Activated CD8-positive, alpha-beta T cell treated with anti-CD3 and anti-CD28 coated beads, Interleukin-2, amount 10 ng/mL, durations not matched to agents 7 days and 5 days (primary cell): ENCODE measurements at regions not wholly inside any gene's neighbourhood (a gene's known extent, or its start where the extent isn't known, plus 50 kb on each side); places are given as distances from the start of the nearest gene placed in this dataset.
"Not testable (repeated sequence)": the region's sequence is repeated elsewhere in the genome, so short reads cannot be mapped to it uniquely, and the experiment has no call there.

Source experiments
- ATAC-seq: fragments of 150-1000 bp; cut with Tn5 transposase; one replicate; pipeline ENCODE4 v1.10.0; 2021; ENCODE audit warnings: moderate library complexity
- CTCF ChIA-PET: fragments of 350-600 bp; sonication (Branson Sonifier 250); formaldehyde crosslinking; loops from one replicate; lab custom pipeline; 2021; ENCODE audit warnings: antibody characterized with exemption; lab: Charles Lee
- POLR2A ChIA-PET: fragments of 350-600 bp; sonication (Branson Sonifier 250); formaldehyde crosslinking; loops from one replicate; lab custom pipeline; 2021; ENCODE audit warnings: antibody characterized with exemption; lab: Charles Lee
- DNase-seq: peaks from one replicate; pipeline ENCODE4 v3.0.0-alpha.2; 2020
- H3K27ac Mint-ChIP-seq: one replicate; pipeline ENCODE4 v1.8.0; 2021; ENCODE audit warnings: mild to moderate bottlenecking, mixed read lengths
- H3K27me3 Mint-ChIP-seq: one replicate; pipeline ENCODE4 v1.8.0; 2021; ENCODE audit warnings: low read depth, mixed read lengths
- H3K36me3 Mint-ChIP-seq: one replicate; pipeline ENCODE4 v1.8.0; 2021; ENCODE audit warnings: low read depth, mixed read lengths
- H3K4me1 Mint-ChIP-seq: one replicate; pipeline ENCODE4 v1.8.0; 2021; ENCODE audit warnings: low read depth, mixed read lengths
- H3K4me3 Mint-ChIP-seq: one replicate; pipeline ENCODE4 v1.8.0; 2021; ENCODE audit warnings: mild to moderate bottlenecking, mixed read lengths
- H3K9me3 Mint-ChIP-seq: one replicate; pipeline ENCODE4 v1.8.0; 2022; ENCODE audit warnings: mixed read lengths; ENCODE audit not compliant: insufficient read depth

DNA sequence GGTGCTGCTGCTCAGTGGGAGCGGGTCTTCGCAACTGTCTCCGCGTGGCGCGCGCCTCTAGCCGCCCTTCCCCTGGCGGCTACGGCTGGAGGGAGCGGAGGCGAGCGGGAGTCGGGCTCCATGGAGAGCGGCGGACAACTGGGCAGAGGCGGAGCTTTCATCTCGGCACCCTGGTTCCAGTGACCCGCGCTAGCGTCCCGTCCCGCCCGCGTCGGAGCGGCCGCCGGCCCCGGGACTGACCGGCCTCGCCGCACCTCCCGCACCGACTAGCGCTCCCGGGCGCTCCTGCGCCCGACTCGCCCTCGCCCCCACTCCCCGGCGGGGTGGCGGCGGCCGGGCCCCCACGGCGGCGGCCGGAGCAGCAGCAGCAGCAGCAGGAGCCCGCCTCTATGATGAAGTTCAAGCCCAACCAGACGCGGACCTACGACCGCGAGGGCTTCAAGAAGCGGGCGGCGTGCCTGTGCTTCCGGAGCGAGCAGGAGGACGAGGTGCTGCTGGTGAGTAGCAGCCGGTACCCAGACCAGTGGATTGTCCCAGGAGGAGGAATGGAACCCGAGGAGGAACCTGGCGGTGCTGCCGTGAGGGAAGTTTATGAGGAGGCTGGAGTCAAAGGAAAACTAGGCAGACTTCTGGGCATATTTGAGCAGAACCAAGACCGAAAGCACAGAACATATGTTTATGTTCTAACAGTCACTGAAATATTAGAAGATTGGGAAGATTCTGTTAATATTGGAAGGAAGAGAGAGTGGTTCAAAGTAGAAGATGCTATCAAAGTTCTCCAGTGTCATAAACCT lies 69.2 kb upstream of the NOTCH2NLA start:
- CTCF ChIA-PET, H3K4me3 Mint-ChIP-seq, H3K27me3 Mint-ChIP-seq, H3K27ac Mint-ChIP-seq, H3K36me3 Mint-ChIP-seq, DNase-seq, POLR2A ChIA-PET, H3K9me3 Mint-ChIP-seq, H3K4me1 Mint-ChIP-seq: not testable (repeated sequence)
- ATAC-seq = peak; percentile 83

DNA sequence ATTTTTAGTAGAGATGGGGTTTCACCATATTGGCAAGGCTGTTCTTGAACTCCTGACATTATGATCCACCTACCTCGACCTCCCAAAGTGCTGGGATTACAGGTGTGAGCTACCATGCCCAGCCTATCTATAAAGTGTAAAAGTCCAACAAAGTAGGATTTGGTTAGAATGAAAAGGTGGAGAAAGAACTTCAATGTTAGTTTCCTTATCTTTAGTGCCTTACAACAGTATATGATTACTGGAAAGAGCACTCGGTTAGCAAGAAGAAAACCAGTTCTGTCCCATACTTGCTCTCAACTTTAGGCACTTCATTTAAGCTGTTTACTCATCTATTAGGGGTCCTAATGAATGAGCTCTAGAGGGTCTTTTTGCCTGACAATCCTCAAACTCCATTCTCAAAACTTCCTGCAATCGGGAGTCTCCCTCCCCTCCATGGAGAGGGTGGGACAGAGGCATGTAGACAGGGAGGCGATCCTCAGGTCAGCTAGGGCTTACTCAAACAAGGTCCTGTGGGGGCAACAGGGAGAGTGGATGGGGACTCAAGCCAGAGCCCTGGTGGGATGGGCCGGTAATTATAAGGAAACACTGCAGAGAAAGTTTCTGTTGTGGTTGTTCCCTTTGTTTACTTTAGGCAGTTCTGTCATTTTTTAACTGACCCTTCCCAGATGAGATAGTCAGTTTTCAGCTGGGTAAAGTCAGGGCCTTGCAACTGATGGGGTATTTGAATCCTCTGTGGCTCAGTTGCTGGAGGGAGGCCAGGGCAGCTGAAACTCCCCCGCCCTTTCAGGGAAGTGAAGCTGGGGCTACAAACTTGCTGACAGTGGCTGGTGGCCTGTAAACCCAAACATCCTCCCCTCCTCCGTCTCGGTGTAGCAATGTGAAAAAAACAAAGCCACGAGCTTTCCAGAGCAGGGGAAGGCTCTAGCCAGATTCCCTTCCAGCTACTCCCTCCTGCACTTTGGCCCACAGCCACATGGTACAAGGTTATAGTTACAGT lies 64.4 kb upstream of the NOTCH2NLA start:
- DNase-seq, H3K4me1 Mint-ChIP-seq, POLR2A ChIA-PET, H3K27ac Mint-ChIP-seq, ATAC-seq, H3K36me3 Mint-ChIP-seq, H3K4me3 Mint-ChIP-seq, CTCF ChIA-PET, H3K9me3 Mint-ChIP-seq, H3K27me3 Mint-ChIP-seq: not testable (repeated sequence)

DNA sequence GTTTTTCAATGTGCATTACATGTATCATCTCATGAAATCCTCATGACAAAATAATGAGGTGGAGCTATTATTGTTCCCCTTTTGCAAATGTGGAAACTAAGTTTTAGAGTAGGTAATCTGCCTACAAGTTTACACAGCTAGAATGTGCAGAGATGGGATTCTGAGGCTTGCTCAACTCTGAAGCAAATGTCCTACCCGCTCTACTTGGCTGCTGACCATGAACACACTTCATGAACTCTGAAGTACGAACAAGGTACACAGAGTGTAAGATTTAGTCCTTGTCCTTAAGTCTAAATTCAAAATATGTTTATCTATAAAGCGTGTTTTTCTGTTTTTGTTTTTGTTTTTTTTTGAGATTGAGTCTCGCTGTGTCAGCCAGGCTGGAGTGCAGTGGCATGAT lies 63.6 kb upstream of the NOTCH2NLA start:
- H3K27ac Mint-ChIP-seq, POLR2A ChIA-PET, ATAC-seq, CTCF ChIA-PET, DNase-seq, H3K4me3 Mint-ChIP-seq, H3K9me3 Mint-ChIP-seq, H3K27me3 Mint-ChIP-seq, H3K4me1 Mint-ChIP-seq, H3K36me3 Mint-ChIP-seq: not testable (repeated sequence)

DNA sequence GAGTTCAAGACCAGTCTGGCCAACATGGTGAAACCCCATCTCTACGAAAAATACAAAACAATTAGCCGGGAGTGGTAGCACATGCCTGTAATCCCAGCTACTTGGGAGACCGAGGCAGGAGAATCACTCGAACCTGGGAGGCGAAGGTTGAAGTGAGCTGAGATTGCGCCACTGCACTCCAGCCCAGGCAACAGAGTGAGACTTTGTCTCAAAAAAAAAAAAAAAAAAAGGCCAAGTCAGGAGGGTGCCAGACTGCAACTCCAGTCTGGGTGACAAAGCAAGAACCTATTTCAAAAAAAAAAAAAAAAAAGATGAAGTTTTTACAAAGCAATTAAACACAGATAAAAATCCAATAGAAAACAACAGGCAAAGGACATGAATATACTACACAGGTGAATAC lies 59.1 kb upstream of the NOTCH2NLA start:
- POLR2A ChIA-PET, CTCF ChIA-PET, H3K4me3 Mint-ChIP-seq, H3K36me3 Mint-ChIP-seq, H3K27ac Mint-ChIP-seq, DNase-seq, H3K9me3 Mint-ChIP-seq, ATAC-seq, H3K27me3 Mint-ChIP-seq, H3K4me1 Mint-ChIP-seq: not testable (repeated sequence)

DNA sequence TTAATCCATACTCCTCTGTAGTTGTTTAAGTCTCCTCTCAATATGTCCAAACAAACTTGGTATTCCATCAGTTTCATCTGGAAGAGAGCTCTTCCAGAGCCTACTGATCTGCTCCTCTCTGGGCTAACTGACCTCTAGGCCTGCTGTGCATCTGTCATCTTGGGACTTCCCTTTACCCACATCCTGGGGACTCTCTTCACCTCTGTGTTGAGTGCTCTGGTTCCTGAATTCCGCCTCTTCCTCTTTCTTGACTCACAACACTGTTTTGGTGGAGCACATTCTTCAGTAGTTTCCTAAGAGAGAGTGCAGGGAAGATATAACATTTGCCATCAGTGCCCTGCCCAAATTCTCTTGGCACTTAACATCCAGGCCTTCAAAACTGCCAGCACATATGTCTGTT lies 55.9 kb upstream of the NOTCH2NLA start:
- CTCF ChIA-PET, H3K9me3 Mint-ChIP-seq, DNase-seq, H3K4me1 Mint-ChIP-seq, H3K27me3 Mint-ChIP-seq, H3K36me3 Mint-ChIP-seq, POLR2A ChIA-PET, H3K4me3 Mint-ChIP-seq, H3K27ac Mint-ChIP-seq: not testable (repeated sequence)
- peak; percentile 62 for ATAC-seq

DNA sequence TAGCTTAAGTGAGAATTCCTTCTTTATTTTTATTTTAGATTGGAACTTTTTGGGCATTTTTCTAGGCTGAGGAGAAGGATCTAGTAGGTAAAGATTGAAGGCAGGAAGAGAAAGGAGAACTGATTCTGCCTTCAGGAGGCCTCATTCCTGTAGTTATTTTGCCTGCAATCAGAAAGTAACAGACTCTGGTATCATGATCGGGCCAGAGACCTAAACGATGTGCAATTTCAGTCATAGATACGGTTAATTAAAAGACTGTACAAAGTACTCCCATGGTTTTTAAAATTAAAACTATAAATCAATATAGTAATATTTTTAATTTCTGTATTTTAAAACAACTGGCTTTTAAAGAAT lies 54.7 kb upstream of the NOTCH2NLA start:
- CTCF ChIA-PET, H3K27me3 Mint-ChIP-seq, H3K9me3 Mint-ChIP-seq, H3K27ac Mint-ChIP-seq, POLR2A ChIA-PET, H3K4me1 Mint-ChIP-seq, H3K4me3 Mint-ChIP-seq, H3K36me3 Mint-ChIP-seq, DNase-seq: not testable (repeated sequence)
- ATAC-seq = peak; percentile 35

DNA sequence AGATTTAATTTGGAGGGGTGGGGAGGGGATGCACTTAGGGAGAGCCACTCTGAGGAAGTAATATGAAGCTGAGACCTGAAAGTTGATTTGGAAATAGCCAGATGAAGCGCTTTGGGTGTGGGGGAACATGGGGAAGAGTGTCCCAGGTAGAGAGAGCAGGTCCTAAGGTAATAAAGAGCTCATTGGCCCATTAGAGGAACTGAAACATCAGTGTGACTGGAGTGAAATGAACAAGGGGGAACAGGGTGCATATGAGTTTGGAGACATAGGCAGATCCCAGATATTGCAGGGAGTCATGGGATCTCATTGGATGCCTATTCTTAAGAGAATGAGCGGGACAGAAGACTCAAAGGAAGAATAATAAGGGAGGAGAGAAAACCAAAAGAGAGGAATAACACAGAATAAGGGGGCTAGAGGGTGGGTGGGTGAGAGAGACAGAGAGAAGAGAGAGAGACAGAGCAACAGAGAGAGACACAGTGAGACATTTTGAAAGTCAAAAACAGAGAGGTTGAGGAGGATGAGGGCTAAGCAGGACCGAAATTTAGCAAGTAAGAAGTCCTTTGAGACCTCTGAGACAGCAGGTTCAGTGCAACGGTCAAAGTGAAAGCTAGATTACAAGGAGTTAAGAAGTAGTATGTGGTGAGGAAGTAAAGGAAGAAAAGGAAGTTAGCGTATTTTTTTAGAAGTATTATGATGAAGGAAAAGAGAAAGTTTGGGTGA lies 54.1 kb upstream of the NOTCH2NLA start:
- CTCF ChIA-PET, H3K27ac Mint-ChIP-seq, H3K27me3 Mint-ChIP-seq, H3K9me3 Mint-ChIP-seq, DNase-seq, H3K4me3 Mint-ChIP-seq, H3K36me3 Mint-ChIP-seq, POLR2A ChIA-PET, H3K4me1 Mint-ChIP-seq: not testable (repeated sequence)
- ATAC-seq = peak; percentile 83

DNA sequence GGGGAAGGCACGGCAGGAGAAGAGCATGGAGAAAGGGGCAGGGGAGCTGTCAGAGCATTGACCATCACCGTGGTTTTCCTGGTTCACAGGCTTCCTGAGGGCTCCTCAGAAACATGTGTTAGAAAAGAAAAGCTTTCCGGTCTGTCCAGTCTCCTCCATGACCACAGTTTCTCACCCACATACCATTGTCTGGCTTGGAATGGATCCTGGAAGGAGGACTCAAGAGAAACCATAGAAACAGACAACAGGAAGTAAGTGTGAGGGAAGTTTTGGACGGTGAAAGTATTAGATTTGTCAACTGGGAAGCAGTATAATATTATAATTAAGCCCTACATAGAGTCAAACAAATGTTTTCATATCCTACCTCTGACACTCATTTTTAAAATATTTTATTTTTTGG lies 52.7 kb upstream of the NOTCH2NLA start:
- POLR2A ChIA-PET, H3K9me3 Mint-ChIP-seq, H3K27ac Mint-ChIP-seq, DNase-seq, CTCF ChIA-PET, H3K4me1 Mint-ChIP-seq, H3K27me3 Mint-ChIP-seq, ATAC-seq, H3K36me3 Mint-ChIP-seq, H3K4me3 Mint-ChIP-seq: not testable (repeated sequence)

DNA sequence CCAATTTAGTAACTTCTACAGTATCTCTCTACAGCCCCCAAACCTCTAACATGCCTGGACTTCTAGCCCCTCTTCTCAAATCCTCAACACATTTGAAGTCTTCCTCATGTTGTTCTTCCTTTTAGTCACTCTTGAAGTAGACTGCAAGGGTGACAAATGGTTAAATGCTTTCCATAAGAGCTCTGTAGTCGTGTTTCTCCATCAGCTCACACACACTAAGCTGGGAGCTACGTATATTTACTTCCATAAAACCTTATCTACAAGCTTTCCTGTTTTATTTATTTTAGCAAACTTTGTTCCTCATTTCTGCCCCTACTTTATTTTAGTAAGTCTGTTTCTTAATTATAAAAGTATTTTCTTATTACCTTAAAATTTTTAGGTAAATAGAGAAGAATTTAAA lies 49.9 kb upstream of the NOTCH2NLA start:
- DNase-seq, H3K27me3 Mint-ChIP-seq, H3K9me3 Mint-ChIP-seq, H3K4me3 Mint-ChIP-seq, H3K36me3 Mint-ChIP-seq, CTCF ChIA-PET, ATAC-seq, H3K27ac Mint-ChIP-seq, H3K4me1 Mint-ChIP-seq, POLR2A ChIA-PET: not testable (repeated sequence)
